Esophagus squamous epithelium (tissue), 4 donors: ENCODE measurements at regions not wholly inside any gene's neighbourhood (a gene's known extent, or its start where the extent isn't known, plus 50 kb on each side); places are given as distances from the start of the nearest gene placed in this dataset.
A peak's percentile ranks its signal among the peaks of the same experiment; 100 is the strongest.

Source experiments
- CTCF ChIP-seq, 6 experiments: fragments of 450-650 bp in 4 of 6; fragments of 200-600 bp in 2 of 6; sonication (generic) in 2 of 6; IDR thresholded peaks; one replicate each; pipeline ENCODE4 v1.5.1; 2016 to 2019; ENCODE audit warnings: antibody characterized with exemption in 6 of 6, mild to moderate bottlenecking in 4 of 6, moderate library complexity in 4 of 6
- POLR2A ChIP-seq, 4 donors: fragments of 450-650 bp; IDR thresholded peaks; one replicate each; pipeline ENCODE4 v1.6.1; 2017; ENCODE audit warnings: antibody characterized with exemption in 4 of 4, mild to moderate bottlenecking in 4 of 4, moderate library complexity in 3 of 4

DNA sequence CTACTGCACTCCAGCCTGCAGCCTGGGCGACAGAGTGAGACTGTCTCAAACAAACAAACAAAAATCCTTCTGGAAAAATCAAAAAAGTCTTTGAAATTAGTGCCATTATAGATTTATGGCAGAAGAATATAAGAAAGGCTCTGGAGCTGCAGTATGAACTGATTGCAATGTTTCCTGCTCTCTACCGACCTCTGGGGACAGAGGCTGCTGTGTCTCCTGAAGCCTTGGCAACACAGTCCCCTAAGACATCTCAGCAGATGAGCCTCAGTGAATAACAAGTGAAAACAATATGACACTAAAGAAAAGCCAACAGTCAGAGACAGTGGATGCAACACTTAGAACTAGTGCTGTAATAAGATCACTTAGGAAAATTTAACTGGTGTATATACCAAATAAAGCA is 494.9 kb upstream of the LRATD1 start:
- no peak for TF ChIP-seq POLR2A (IDR thresholded peaks at IDR 0.05)
- peak in 1 of 6 experiments; percentile 10 for TF ChIP-seq CTCF (IDR thresholded peaks at IDR 0.05)
